ENCODE measurements at regions not wholly inside any gene's neighbourhood (a gene's known extent, or its start where the extent isn't known, plus 50 kb on each side); places are given as distances from the start of the nearest gene placed in this dataset.
A peak's percentile ranks its signal among the peaks of the same experiment; 100 is the strongest.
"Not testable (repeated sequence)": the region's sequence is repeated elsewhere in the genome, so short reads cannot be mapped to it uniquely, and the experiment has no call there.

GRCh38 chr18:14190776-14191442 lies 58.7 kb upstream of the ZNF519 start:
- DNase-seq (ENCODE audit: extremely low read depth in 1 of 2, low read depth in 1 of 2), result not testable (repeated sequence)

GRCh38 chr18:14189858-14190257 lies 57.6 kb upstream of the ZNF519 start:
- peak in 1 of 2 donors; percentile 30 for DNase-seq (ENCODE audit: extremely low read depth in 1 of 2, low read depth in 1 of 2)

GRCh38 chr18:14188751-14189406 lies 56.6 kb upstream of the ZNF519 start:
- not testable (repeated sequence) for DNase-seq (ENCODE audit: extremely low read depth in 1 of 2, low read depth in 1 of 2)

All from stimulated activated CD8-positive, alpha-beta memory T cell treated with anti-CD3 and anti-CD28 coated beads, Interleukin-7, amount 100 ng/mL, for 48 hours (primary cell).